Fibroblast of skin of back (primary cell): ENCODE measurements at regions not wholly inside any gene's neighbourhood (a gene's known extent, or its start where the extent isn't known, plus 50 kb on each side); places are given as distances from the start of the nearest gene placed in this dataset.

Source experiments
- DNase-seq: peaks from one replicate; pipeline ENCODE4 v3.0.0-alpha.2; 2013

- DNase-seq: no peak
These were observed 103.4 kb downstream of the IL20RB start for GRCh38 chr3:137061186-137061585.

GRCh38 chr3:137062250-137062649, 104.5 kb downstream of the IL20RB start:
- no peak for DNase-seq

GRCh38 chr3:137065381-137065780, 107.6 kb downstream of the IL20RB start:
- no peak for DNase-seq

- DNase-seq: no peak
These were observed 108.3 kb downstream of the IL20RB start for GRCh38 chr3:137066092-137066491.

- DNase-seq: no peak
These were observed 113.3 kb downstream of the IL20RB start for GRCh38 chr3:137071104-137071503.

GRCh38 chr3:137075020-137075419, 117.2 kb downstream of the IL20RB start:
- no peak for DNase-seq

GRCh38 chr3:137078040-137078439, 120.3 kb downstream of the IL20RB start:
- no peak for DNase-seq

GRCh38 chr3:137079571-137079970, 121.8 kb downstream of the IL20RB start:
- DNase-seq: no peak

GRCh38 chr3:137081711-137082110, 123.9 kb downstream of the IL20RB start:
- DNase-seq: no peak

- no peak for DNase-seq
These were observed 125.0 kb downstream of the IL20RB start for GRCh38 chr3:137082763-137083162.

- no peak for DNase-seq
These were observed 125.5 kb downstream of the IL20RB start for GRCh38 chr3:137083332-137083731.

- DNase-seq: no peak
These were observed 126.8 kb downstream of the IL20RB start for GRCh38 chr3:137084586-137084985.

- no peak for DNase-seq
These were observed 139.6 kb downstream of the IL20RB start for GRCh38 chr3:137097386-137097785.

- no peak for DNase-seq
These were observed 140.1 kb downstream of the IL20RB start for GRCh38 chr3:137097852-137098251.

- no peak for DNase-seq
These were observed 141.8 kb downstream of the IL20RB start for GRCh38 chr3:137099364-137100219.

- no peak for DNase-seq
These were observed 142.5 kb downstream of the IL20RB start for GRCh38 chr3:137100326-137100725.

GRCh38 chr3:137103739-137104138, 146.0 kb downstream of the IL20RB start:
- no peak for DNase-seq

GRCh38 chr3:137105277-137105977, 147.6 kb downstream of the IL20RB start:
- DNase-seq: peak; percentile 56

- no peak for DNase-seq
These were observed 148.9 kb downstream of the IL20RB start for GRCh38 chr3:137106612-137107240.

GRCh38 chr3:137108699-137109440, 151.1 kb downstream of the IL20RB start:
- DNase-seq: no peak

- DNase-seq: peak; percentile 30
These were observed 152.7 kb downstream of the IL20RB start for GRCh38 chr3:137110392-137110996.

- DNase-seq: no peak
These were observed 153.7 kb downstream of the IL20RB start for GRCh38 chr3:137111497-137111896.
